ENCODE measurements at regions not wholly inside any gene's neighbourhood (a gene's known extent, or its start where the extent isn't known, plus 50 kb on each side); places are given as distances from the start of the nearest gene placed in this dataset.

- H3K4me3 Mint-ChIP-seq (ENCODE audit: low read depth), result no peak overlapping the region
- no peaks in the 10 kb centered on the region for H3K9me3 Mint-ChIP-seq
- no peaks in the 10 kb centered on the region for H3K36me3 Mint-ChIP-seq (ENCODE audit: low read depth)
- no peak for DNase-seq (ENCODE audit: low spot score)
- H3K27ac Mint-ChIP-seq, result no peak overlapping the region
- no peaks in the 10 kb centered on the region for H3K4me1 Mint-ChIP-seq (ENCODE audit: low read depth)
- no peaks in the 10 kb centered on the region for H3K27me3 Mint-ChIP-seq (ENCODE audit: low read depth)
- intact Hi-C loops (cut with micrococcal nuclease), result no loop called here
Measured at GRCh38 chr5:2166979-2167377, 284.3 kb upstream of the IRX4 start.

- no peaks in the 10 kb centered on the region for H3K36me3 Mint-ChIP-seq (ENCODE audit: low read depth)
- no peak for DNase-seq (ENCODE audit: low spot score)
- H3K9me3 Mint-ChIP-seq, result no peaks in the 10 kb centered on the region
- intact Hi-C loops (cut with micrococcal nuclease), result no loop called here
- no peak overlapping the region for H3K4me3 Mint-ChIP-seq (ENCODE audit: low read depth)
- H3K4me1 Mint-ChIP-seq (ENCODE audit: low read depth), result no peaks in the 10 kb centered on the region
- H3K27ac Mint-ChIP-seq, result no peak overlapping the region
- H3K27me3 Mint-ChIP-seq (ENCODE audit: low read depth), result no peaks in the 10 kb centered on the region
Measured at GRCh38 chr5:2166306-2166978, 283.7 kb upstream of the IRX4 start.

- H3K4me1 Mint-ChIP-seq (ENCODE audit: low read depth), result no peaks in the 10 kb centered on the region
- no peak for DNase-seq (ENCODE audit: low spot score)
- intact Hi-C loops (cut with micrococcal nuclease), result no loop called here
- H3K4me3 Mint-ChIP-seq (ENCODE audit: low read depth), result no peak overlapping the region
- no peak overlapping the region for H3K27ac Mint-ChIP-seq
- H3K27me3 Mint-ChIP-seq (ENCODE audit: low read depth), result no peaks in the 10 kb centered on the region
- no peaks in the 10 kb centered on the region for H3K36me3 Mint-ChIP-seq (ENCODE audit: low read depth)
- no peaks in the 10 kb centered on the region for H3K9me3 Mint-ChIP-seq
Measured at GRCh38 chr5:2165615-2166305, 283.0 kb upstream of the IRX4 start.

- H3K4me1 Mint-ChIP-seq (ENCODE audit: low read depth), result no peaks in the 10 kb centered on the region
- intact Hi-C loops (cut with micrococcal nuclease), result no loop called here
Measured at GRCh38 chr5:2165203-2165602, 282.5 kb upstream of the IRX4 start.

GRCh38 chr5:2164586-2164985, 281.9 kb upstream of the IRX4 start:
- Mint-ChIP-seq H3K27ac (no peak overlapping the region), H3K9me3 (no peaks in the 10 kb centered on the region), H3K36me3 (ENCODE audit: low read depth) (no peaks in the 10 kb centered on the region), H3K27me3 (ENCODE audit: low read depth) (no peaks in the 10 kb centered on the region), H3K4me3 (ENCODE audit: low read depth) (no peak overlapping the region), H3K4me1 (ENCODE audit: low read depth) (no peaks in the 10 kb centered on the region)
- no peak for DNase-seq (ENCODE audit: low spot score)
- intact Hi-C loops (cut with micrococcal nuclease), result no loop called here

More at GRCh38 chr5:2165203-2165602, 282.5 kb upstream of the IRX4 start:
- Mint-ChIP-seq H3K4me3 (ENCODE audit: low read depth) (no peak overlapping the region), H3K27me3 (ENCODE audit: low read depth) (no peaks in the 10 kb centered on the region), H3K9me3 (no peaks in the 10 kb centered on the region), H3K36me3 (ENCODE audit: low read depth) (no peaks in the 10 kb centered on the region), H3K27ac (no peak overlapping the region)
- no peak for DNase-seq (ENCODE audit: low spot score)

- no peak for DNase-seq (ENCODE audit: low spot score)
- H3K4me3 Mint-ChIP-seq (ENCODE audit: low read depth), result no peak overlapping the region
- H3K27me3 Mint-ChIP-seq (ENCODE audit: low read depth), result no peaks in the 10 kb centered on the region
- no peaks in the 10 kb centered on the region for H3K4me1 Mint-ChIP-seq (ENCODE audit: low read depth)
- intact Hi-C loops (cut with micrococcal nuclease), result no loop called here
- H3K27ac Mint-ChIP-seq, result no peak overlapping the region
- H3K9me3 Mint-ChIP-seq, result no peaks in the 10 kb centered on the region
- no peaks in the 10 kb centered on the region for H3K36me3 Mint-ChIP-seq (ENCODE audit: low read depth)
Measured at GRCh38 chr5:2163940-2164490, 281.3 kb upstream of the IRX4 start.

GRCh38 chr5:2163060-2163856, 280.5 kb upstream of the IRX4 start:
- Mint-ChIP-seq H3K27ac (no peak overlapping the region), H3K36me3 (ENCODE audit: low read depth) (no peaks in the 10 kb centered on the region), H3K9me3 (no peaks in the 10 kb centered on the region), H3K4me1 (ENCODE audit: low read depth) (no peaks in the 10 kb centered on the region), H3K27me3 (ENCODE audit: low read depth) (no peaks in the 10 kb centered on the region), H3K4me3 (ENCODE audit: low read depth) (no peak overlapping the region)
- DNase-seq (ENCODE audit: low spot score), result no peak
- intact Hi-C loops (cut with micrococcal nuclease), result no loop called here

GRCh38 chr5:2160811-2161210, 278.1 kb upstream of the IRX4 start:
- no peak for DNase-seq (ENCODE audit: low spot score)
- Mint-ChIP-seq H3K27me3 (ENCODE audit: low read depth) (no peaks in the 10 kb centered on the region), H3K4me3 (ENCODE audit: low read depth) (no peak overlapping the region), H3K27ac (no peak overlapping the region), H3K4me1 (ENCODE audit: low read depth) (no peaks in the 10 kb centered on the region), H3K36me3 (ENCODE audit: low read depth) (no peaks in the 10 kb centered on the region), H3K9me3 (no peaks in the 10 kb centered on the region)
- intact Hi-C loops (cut with micrococcal nuclease), result no loop called here

- no peak for DNase-seq (ENCODE audit: low spot score)
- H3K4me3 Mint-ChIP-seq (ENCODE audit: low read depth), result no peak overlapping the region
- H3K27ac Mint-ChIP-seq, result no peak overlapping the region
- H3K4me1 Mint-ChIP-seq (ENCODE audit: low read depth), result no peaks in the 10 kb centered on the region
- intact Hi-C loops (cut with micrococcal nuclease), result no loop called here
- H3K36me3 Mint-ChIP-seq (ENCODE audit: low read depth), result no peaks in the 10 kb centered on the region
- no peaks in the 10 kb centered on the region for H3K9me3 Mint-ChIP-seq
- H3K27me3 Mint-ChIP-seq (ENCODE audit: low read depth), result no peaks in the 10 kb centered on the region
Measured at GRCh38 chr5:2158767-2159166, 276.0 kb upstream of the IRX4 start.

GRCh38 chr5:2158109-2158508, 275.4 kb upstream of the IRX4 start:
- Mint-ChIP-seq H3K4me3 (ENCODE audit: low read depth) (no peak overlapping the region), H3K27me3 (ENCODE audit: low read depth) (no peaks in the 10 kb centered on the region), H3K36me3 (ENCODE audit: low read depth) (no peaks in the 10 kb centered on the region), H3K9me3 (no peaks in the 10 kb centered on the region), H3K4me1 (ENCODE audit: low read depth) (no peaks in the 10 kb centered on the region), H3K27ac (no peak overlapping the region)
- DNase-seq (ENCODE audit: low spot score), result no peak
- intact Hi-C loops (cut with micrococcal nuclease), result no loop called here

GRCh38 chr5:2157372-2157771, 274.6 kb upstream of the IRX4 start:
- Mint-ChIP-seq H3K4me3 (ENCODE audit: low read depth) (no peak overlapping the region), H3K27me3 (ENCODE audit: low read depth) (no peaks in the 10 kb centered on the region), H3K9me3 (no peaks in the 10 kb centered on the region), H3K4me1 (ENCODE audit: low read depth) (no peaks in the 10 kb centered on the region), H3K36me3 (ENCODE audit: low read depth) (no peaks in the 10 kb centered on the region), H3K27ac (no peak overlapping the region)
- intact Hi-C loops (cut with micrococcal nuclease), result no loop called here
- no peak for DNase-seq (ENCODE audit: low spot score)

GRCh38 chr5:2156358-2157059, 273.8 kb upstream of the IRX4 start:
- Mint-ChIP-seq H3K27ac (no peak overlapping the region), H3K9me3 (no peaks in the 10 kb centered on the region), H3K27me3 (ENCODE audit: low read depth) (no peaks in the 10 kb centered on the region), H3K36me3 (ENCODE audit: low read depth) (no peaks in the 10 kb centered on the region), H3K4me1 (ENCODE audit: low read depth) (no peaks in the 10 kb centered on the region), H3K4me3 (ENCODE audit: low read depth) (no peak overlapping the region)
- no peak for DNase-seq (ENCODE audit: low spot score)
- intact Hi-C loops (cut with micrococcal nuclease), result no loop called here

Measured in activated T-helper 2 cell treated with anti-CD3 and anti-CD28 coated beads, Interferon-gamma antibody, Interleukin-2, Interleukin-4, amounts not matched to agents 10 μg/mL and 5 μg/mL and 100 μg/mL, durations not matched to agents 14 hours and 24 hours and 36 hours (primary cell).